22Rv1 (cell line): ENCODE measurements at regions not wholly inside any gene's neighbourhood (a gene's known extent, or its start where the extent isn't known, plus 50 kb on each side); places are given as distances from the start of the nearest gene placed in this dataset.
A peak's percentile ranks its signal among the peaks of the same experiment; 100 is the strongest.
"Not testable (repeated sequence)": the region's sequence is repeated elsewhere in the genome, so short reads cannot be mapped to it uniquely, and the experiment has no call there.

Experiments
- H3K27ac ChIP-seq: fragments of 450-650 bp; 2 replicates; pipeline ENCODE4 v1.5.1; 2017
- CTCF ChIP-seq: fragments of 450-650 bp; IDR thresholded peaks from 2 replicates; pipeline ENCODE4 v1.5.1; 2017; ENCODE audit warnings: mild to moderate bottlenecking
- ZFX ChIP-seq: fragments of 450-650 bp; IDR thresholded peaks from 2 replicates; pipeline ENCODE4 v1.6.1; 2017; ENCODE audit warnings: antibody characterized with exemption, borderline replicate concordance

- no peak overlapping the region for H3K27ac ChIP-seq
- TF ChIP-seq CTCF (no peak), ZFX (no peak)
These were observed 82.4 kb upstream of the VGLL4 start for GRCh38 chr3:11726146-11726545.

- not testable (repeated sequence) for H3K27ac ChIP-seq
These were observed 81.6 kb upstream of the VGLL4 start for GRCh38 chr3:11725340-11725641.

GRCh38 chr3:11724615-11725339 lies 81.1 kb upstream of the VGLL4 start:
- TF ChIP-seq CTCF = no peak
- TF ChIP-seq ZFX = no peak
- no peak overlapping the region for H3K27ac ChIP-seq

- TF ChIP-seq CTCF (no peak), ZFX (no peak)
- H3K27ac ChIP-seq = peak overlapping the region; percentile 98
These were observed 77.8 kb upstream of the VGLL4 start for GRCh38 chr3:11721479-11721878.

GRCh38 chr3:11720917-11721411 lies 77.2 kb upstream of the VGLL4 start:
- H3K27ac ChIP-seq = peak overlapping the region; percentile 98
- no peak for TF ChIP-seq ZFX
- no peak for TF ChIP-seq CTCF

GRCh38 chr3:11720304-11720898 lies 76.7 kb upstream of the VGLL4 start:
- no peak for TF ChIP-seq CTCF
- TF ChIP-seq ZFX = no peak
- H3K27ac ChIP-seq = peak overlapping the region; percentile 98

GRCh38 chr3:11719406-11720303 lies 75.9 kb upstream of the VGLL4 start:
- peak overlapping the region; percentile 98 for H3K27ac ChIP-seq
- TF ChIP-seq ZFX (no peak), CTCF (no peak)
